Endothelial cell of umbilical vein (primary cell): ENCODE measurements at regions not wholly inside any gene's neighbourhood (a gene's known extent, or its start where the extent isn't known, plus 50 kb on each side); places are given as distances from the start of the nearest gene placed in this dataset.

Experiments used
- BruUV-seq: library from RNA; stranded (reverse); fragments of 400-500 nt; replicated peaks from 2 replicates; lab custom pipeline; 2021; lab: Mats Ljungman, UMichigan
- CTCF ChIA-PET: fragments of 300-600, 350-600 bp; sonication (Branson Sonifier 250); formaldehyde crosslinking; loops from one replicate; lab custom pipeline; 2021; ENCODE audit warnings: antibody characterized with exemption, inconsistent platforms; lab: Charles Lee
- POLR2A ChIA-PET: fragments of 300-600, 350-600 bp; sonication (Branson Sonifier 250); formaldehyde crosslinking; loops from one replicate; lab custom pipeline; 2021; ENCODE audit warnings: antibody characterized with exemption, inconsistent platforms; lab: Charles Lee
- DNase-seq: peaks from one replicate; pipeline ENCODE4 v3.0.0-alpha.2; 2011; ENCODE audit warnings: low read depth, low spot score
- FAIRE-seq: peaks from 2 replicates; lab custom pipeline; 2011; peaks lifted over from hg19 to GRCh38; lab: Jason Lieb, UNC
- H2AFZ ChIP-seq: 2 replicates; pipeline ENCODE4 v1.6.0; 2012; ENCODE audit warnings: low read depth, low read length, control low read depth, inconsistent platforms
- H3K27ac ChIP-seq: 2 replicates; pipeline ENCODE4 v1.5.1; 2011; ENCODE audit warnings: low read depth, mild to moderate bottlenecking, control low read depth, low read length, moderate library complexity; ENCODE audit not compliant: insufficient read depth
- H3K27me3 ChIP-seq, 2 experiments: 2 replicates each; pipeline versions ENCODE4 v1.6.0 to v1.6.1; 2011; ENCODE audit warnings: low read length in 2 of 2, mixed read lengths in 1 of 2; ENCODE audit not compliant: control insufficient read depth in 2 of 2, insufficient read depth in 2 of 2
- H3K36me3 ChIP-seq, 2 experiments: 2 replicates in 1 of 2; 3 replicates in 1 of 2; pipeline ENCODE4 v1.5.1; 2011; ENCODE audit warnings: low read length in 2 of 2, mild to moderate bottlenecking in 1 of 2, moderate library complexity in 1 of 2; ENCODE audit not compliant: control insufficient read depth in 2 of 2, insufficient read depth in 2 of 2; ENCODE audit errors: extremely low read depth in 1 of 2
- H3K4me1 ChIP-seq: 3 replicates; pipeline ENCODE4 v1.5.1; 2011; ENCODE audit warnings: mild to moderate bottlenecking, low read length; ENCODE audit not compliant: control insufficient read depth, insufficient read depth; ENCODE audit errors: extremely low read depth
- H3K4me2 ChIP-seq: 2 replicates; pipeline ENCODE4 v1.6.1; 2011; ENCODE audit warnings: low read length, control low read depth, mixed read lengths; ENCODE audit not compliant: insufficient read depth
- H3K4me3 ChIP-seq, 3 experiments: fragments of 200-600 bp in 1 of 3; sonication (generic), shearing (Covaris generic) in 1 of 3; replicated peaks in 1 of 3; 2 replicates each; pipeline ENCODE4 v1.5.1; 2011 to 2016; ENCODE audit warnings: control low read depth in 3 of 3, low read length in 3 of 3, mild to moderate bottlenecking in 2 of 3, inconsistent platforms in 1 of 3, low read depth in 1 of 3, moderate library complexity in 1 of 3; ENCODE audit not compliant: insufficient read depth in 1 of 3
- H3K79me2 ChIP-seq: 2 replicates; pipeline ENCODE4 v1.6.0; 2012; ENCODE audit warnings: low read length, inconsistent platforms; ENCODE audit not compliant: control insufficient read depth, insufficient read depth
- H3K9ac ChIP-seq: replicated peaks from 2 replicates; pipeline ENCODE3; 2011; ENCODE audit warnings: low read length, control low read depth; ENCODE audit not compliant: insufficient read depth; ENCODE audit errors: extremely low read depth
- H3K9me1 ChIP-seq: replicated peaks from 3 replicates; pipeline ENCODE4 v1.6.0; 2011; ENCODE audit warnings: mild to moderate bottlenecking, low read length; ENCODE audit not compliant: control insufficient read depth, insufficient read depth; ENCODE audit errors: extremely low read depth
- H3K9me3 ChIP-seq: replicated peaks from 2 replicates; pipeline ENCODE4 v1.5.1; 2012; ENCODE audit warnings: low read length, inconsistent platforms; ENCODE audit not compliant: control insufficient read depth, insufficient read depth
- H4K20me1 ChIP-seq: replicated peaks from 2 replicates; pipeline ENCODE3; 2011; ENCODE audit warnings: mild to moderate bottlenecking, low read length; ENCODE audit not compliant: control insufficient read depth, insufficient read depth; ENCODE audit errors: extremely low read depth
- EZH2 ChIP-seq: IDR thresholded peaks from 2 replicates; pipeline ENCODE4 v1.6.1; 2012; ENCODE audit warnings: borderline replicate concordance, low read depth, mild to moderate bottlenecking, moderate library complexity, low read length, inconsistent platforms; ENCODE audit not compliant: severe bottlenecking
- FOS ChIP-seq: IDR thresholded peaks from 2 replicates; pipeline ENCODE4 v1.6.1; 2011; ENCODE audit warnings: mild to moderate bottlenecking, low read length, moderate library complexity, borderline replicate concordance; ENCODE audit not compliant: insufficient read depth
- GATA2 ChIP-seq: IDR thresholded peaks from 2 replicates; pipeline ENCODE4 v1.7.0; 2011; ENCODE audit warnings: low read depth, mild to moderate bottlenecking, moderate library complexity, mixed read lengths, low read length; ENCODE audit not compliant: insufficient read length, insufficient read depth
- JUN ChIP-seq: IDR thresholded peaks from 2 replicates; pipeline ENCODE4 v1.6.1; 2011; ENCODE audit warnings: borderline replicate concordance, low read depth; ENCODE audit not compliant: insufficient read length, insufficient read depth
- MYC ChIP-seq: IDR thresholded peaks from one replicate; pipeline ENCODE4 v1.6.1; 2011; ENCODE audit warnings: mild to moderate bottlenecking, low read depth, low read length
- POLR2A ChIP-seq: IDR thresholded peaks from 2 replicates; pipeline ENCODE4 v1.6.1; 2012; ENCODE audit warnings: low read depth, mild to moderate bottlenecking, control low read depth, low read length
- POLR2AphosphoS5 ChIP-seq: IDR thresholded peaks from 2 replicates; pipeline ENCODE4 v1.6.1; 2012; ENCODE audit warnings: low read depth, mild to moderate bottlenecking, control low read depth, low read length, moderate library complexity; ENCODE audit not compliant: insufficient read depth
- dilution Hi-C: fragments of 300-500 bp; cut with MboI; formaldehyde crosslinking; loops from one replicate; pipeline ENCODE4 v1.15.0; 2019; ENCODE audit warnings: low sequenced_read_pairs; ENCODE audit not compliant: extremely low pct_ligation_motif_present
- intact Hi-C: fragments of 100-400 bp; cut with micrococcal nuclease; formaldehyde crosslinking; loops from one replicate; pipeline ENCODE4 v1.10.0; 2022
- TF ChIP-seq, protein P1 (sequence below): IDR thresholded peaks from 2 replicates; pipeline ENCODE4 v1.6.1; 2011; ENCODE audit not compliant: insufficient read depth, insufficient read length
- TF ChIP-seq, protein P2 (sequence below), 2 donors: IDR thresholded peaks; 1 replicate in 1 of 2; 2 replicates in 1 of 2; pipeline ENCODE4 v1.5.1; 2011; ENCODE audit warnings: low read length in 2 of 2, mild to moderate bottlenecking in 2 of 2, moderate library complexity in 2 of 2, control low read depth in 1 of 2, inconsistent platforms in 1 of 2, low read depth in 1 of 2; ENCODE audit not compliant: insufficient read depth in 1 of 2; ENCODE audit errors: extremely low read depth in 1 of 2

DNA sequence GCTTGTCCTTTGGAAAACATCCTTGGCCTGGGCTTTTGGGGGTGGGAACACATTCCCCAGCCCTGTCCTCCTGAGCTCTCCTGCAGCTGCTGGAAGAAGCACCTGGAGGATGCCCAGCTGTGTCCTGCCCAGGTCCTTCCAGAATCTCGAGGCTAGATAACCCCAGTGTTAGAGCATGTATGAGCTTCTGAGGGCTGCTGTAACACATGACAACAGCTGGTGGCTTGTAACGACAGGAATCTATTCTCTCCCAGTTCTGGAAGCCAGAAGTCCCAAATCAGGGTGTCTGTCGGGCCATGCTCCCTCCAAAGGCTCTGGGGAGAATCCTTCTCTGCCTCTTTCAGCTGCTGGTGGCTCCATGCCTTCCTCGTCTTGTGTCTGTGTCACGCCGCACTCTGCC lies 403.6 kb upstream of the C2CD4B start:
- DNase-seq = no peak
- no peaks in the 10 kb centered on the region for H3K36me3 ChIP-seq
- no peak for TF ChIP-seq GATA2
- TF ChIP-seq FOS = no peak
- TF ChIP-seq, protein P1, sequence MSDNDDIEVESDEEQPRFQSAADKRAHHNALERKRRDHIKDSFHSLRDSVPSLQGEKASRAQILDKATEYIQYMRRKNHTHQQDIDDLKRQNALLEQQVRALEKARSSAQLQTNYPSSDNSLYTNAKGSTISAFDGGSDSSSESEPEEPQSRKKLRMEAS = no peak
- no peak for TF ChIP-seq POLR2AphosphoS5
- TF ChIP-seq, protein P2, sequence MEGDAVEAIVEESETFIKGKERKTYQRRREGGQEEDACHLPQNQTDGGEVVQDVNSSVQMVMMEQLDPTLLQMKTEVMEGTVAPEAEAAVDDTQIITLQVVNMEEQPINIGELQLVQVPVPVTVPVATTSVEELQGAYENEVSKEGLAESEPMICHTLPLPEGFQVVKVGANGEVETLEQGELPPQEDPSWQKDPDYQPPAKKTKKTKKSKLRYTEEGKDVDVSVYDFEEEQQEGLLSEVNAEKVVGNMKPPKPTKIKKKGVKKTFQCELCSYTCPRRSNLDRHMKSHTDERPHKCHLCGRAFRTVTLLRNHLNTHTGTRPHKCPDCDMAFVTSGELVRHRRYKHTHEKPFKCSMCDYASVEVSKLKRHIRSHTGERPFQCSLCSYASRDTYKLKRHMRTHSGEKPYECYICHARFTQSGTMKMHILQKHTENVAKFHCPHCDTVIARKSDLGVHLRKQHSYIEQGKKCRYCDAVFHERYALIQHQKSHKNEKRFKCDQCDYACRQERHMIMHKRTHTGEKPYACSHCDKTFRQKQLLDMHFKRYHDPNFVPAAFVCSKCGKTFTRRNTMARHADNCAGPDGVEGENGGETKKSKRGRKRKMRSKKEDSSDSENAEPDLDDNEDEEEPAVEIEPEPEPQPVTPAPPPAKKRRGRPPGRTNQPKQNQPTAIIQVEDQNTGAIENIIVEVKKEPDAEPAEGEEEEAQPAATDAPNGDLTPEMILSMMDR (IDR thresholded peaks at IDR 0.05; ENCODE audit: extremely low read depth in 1 of 2, insufficient read depth in 1 of 2, low read depth in 1 of 2, low read length in 2 of 2) = no peak
- no peak for TF ChIP-seq MYC
- no peak for TF ChIP-seq POLR2A
- TF ChIP-seq EZH2 = no peak
- no peak for TF ChIP-seq JUN
- no peaks in the 10 kb centered on the region for H3K27me3 ChIP-seq
- no peak for FAIRE-seq
- H3K9ac ChIP-seq = no peak overlapping the region
- no peaks in the 10 kb centered on the region for H3K9me3 ChIP-seq
- H3K79me2 ChIP-seq = no peaks in the 10 kb centered on the region
- H3K4me2 ChIP-seq = no peak overlapping the region
- H3K4me1 ChIP-seq = no peaks in the 10 kb centered on the region
- dilution Hi-C loops (no loop called here), intact Hi-C loops (no loop called here)
- H2AFZ ChIP-seq = no peak overlapping the region
- H3K27ac ChIP-seq = no peak overlapping the region
- ChIA-PET CTCF (interaction anchor here (0.7 kb wide), 1 partner anchor 19 kb away, joined by 3 read pairs; no protein-coding TSS in a partner anchor), POLR2A (no interaction called here)
- no peaks in the 10 kb centered on the region for H3K9me1 ChIP-seq
- no TSS peak for BruUV-seq
- no peaks in the 10 kb centered on the region for H4K20me1 ChIP-seq
- no peak overlapping the region for H3K4me3 ChIP-seq
